ENCODE measurements at regions not wholly inside any gene's neighbourhood (a gene's known extent, or its start where the extent isn't known, plus 50 kb on each side); places are given as distances from the start of the nearest gene placed in this dataset.

DNA sequence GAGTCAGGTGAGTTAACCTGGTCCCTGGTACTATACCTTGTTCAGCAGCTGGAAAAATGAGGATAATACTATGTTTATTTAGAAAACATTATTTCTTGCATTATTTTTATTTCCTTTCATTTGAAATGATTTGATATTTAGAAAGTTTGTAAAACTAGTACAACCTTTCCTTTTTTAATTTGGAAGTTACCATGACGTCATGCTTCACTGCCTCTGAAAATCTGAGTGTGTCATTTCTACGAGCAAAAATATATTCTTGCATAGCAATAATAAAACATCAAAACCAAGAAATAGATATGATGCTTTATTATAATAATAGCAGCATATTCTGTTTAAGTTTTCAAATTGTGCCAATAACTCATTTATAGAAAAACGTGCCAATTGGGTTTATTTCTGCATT lies 1445.0 kb upstream of the RAG2 start:
- H3K4me3 ChIP-seq (ENCODE audit: low read depth, low read length) = no peak overlapping the region
- H3K36me3 ChIP-seq (ENCODE audit: control insufficient read depth, insufficient read depth, low read length) = no peaks in the 10 kb centered on the region
- H2AFZ ChIP-seq = no peak overlapping the region
- no peaks in the 10 kb centered on the region for H3K9me3 ChIP-seq (ENCODE audit: control insufficient read depth, low read length)
- H3K4me1 ChIP-seq = no peaks in the 10 kb centered on the region
- no peaks in the 10 kb centered on the region for H3K79me2 ChIP-seq
- no peak overlapping the region for H3K9ac ChIP-seq
- no peak overlapping the region for H3K4me2 ChIP-seq (ENCODE audit: low read length)
- no peak for TF ChIP-seq CTCF (IDR thresholded peaks at IDR 0.05)
- no peak overlapping the region for H3K27ac ChIP-seq
- H3K27me3 ChIP-seq (ENCODE audit: control insufficient read depth, insufficient read depth, low read length) = no peaks in the 10 kb centered on the region

DNA sequence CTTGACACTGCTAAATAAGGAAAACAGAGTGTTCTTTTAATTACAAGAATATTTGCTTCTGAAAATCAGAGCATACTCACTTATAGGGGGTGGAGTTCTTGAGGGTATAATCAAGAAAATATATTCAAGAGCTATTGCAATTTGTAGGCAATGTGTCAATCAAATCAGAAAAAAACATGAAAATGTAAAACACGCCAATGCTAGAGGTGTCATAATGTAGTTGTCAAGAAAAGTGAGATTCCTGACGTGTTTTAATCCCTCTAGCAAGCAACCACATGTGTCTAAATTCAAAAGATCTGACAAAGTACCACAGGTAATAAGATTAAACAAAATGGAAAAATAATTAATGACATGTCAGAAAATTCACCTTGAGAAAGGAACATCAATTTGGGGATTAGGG lies 1440.7 kb upstream of the RAG2 start:
- Histone ChIP-seq H3K27ac (no peak overlapping the region), H2AFZ (no peak overlapping the region), H3K4me3 (ENCODE audit: low read depth, low read length) (no peak overlapping the region), H3K4me1 (no peaks in the 10 kb centered on the region), H3K27me3 (ENCODE audit: control insufficient read depth, insufficient read depth, low read length) (no peaks in the 10 kb centered on the region), H3K79me2 (no peaks in the 10 kb centered on the region), H3K9ac (no peak overlapping the region), H3K36me3 (ENCODE audit: control insufficient read depth, insufficient read depth, low read length) (no peaks in the 10 kb centered on the region), H3K9me3 (ENCODE audit: control insufficient read depth, low read length) (no peaks in the 10 kb centered on the region), H3K4me2 (ENCODE audit: low read length) (no peak overlapping the region)
- no peak for TF ChIP-seq CTCF (IDR thresholded peaks at IDR 0.05)

DNA sequence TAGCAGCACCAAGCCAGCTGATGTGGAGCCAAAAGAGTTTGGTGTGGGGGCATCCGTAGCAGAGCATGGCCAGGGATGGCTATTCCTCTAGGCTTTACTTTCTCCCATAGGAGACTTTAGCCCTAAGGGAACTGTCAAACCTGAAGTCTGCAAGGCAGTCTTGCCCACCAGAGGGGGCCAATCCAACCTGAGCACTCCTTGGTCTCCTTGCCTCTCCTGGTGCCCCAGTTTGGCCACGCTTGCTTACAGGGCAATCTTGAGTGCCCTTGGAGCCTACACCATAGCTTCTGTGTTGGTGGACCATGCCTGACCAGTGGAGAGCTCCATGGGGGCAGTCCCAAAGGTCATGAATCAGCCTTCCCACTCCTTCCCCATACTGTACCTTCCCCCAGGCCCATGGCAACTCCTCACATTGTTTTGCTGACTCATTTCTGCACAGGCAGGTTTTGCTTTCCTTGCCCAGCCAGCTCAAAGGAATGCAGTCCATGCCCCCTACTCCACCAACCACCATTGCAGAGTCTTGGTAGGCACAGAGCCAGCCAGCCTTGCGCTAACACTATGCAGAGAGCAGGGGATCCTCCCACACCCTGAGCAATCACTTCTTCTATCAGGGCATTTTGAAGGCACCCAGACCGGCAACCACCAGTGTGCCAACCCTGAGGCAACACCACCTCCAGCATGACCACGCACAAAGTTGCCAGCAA lies 1421.2 kb upstream of the RAG2 start:
- H2AFZ ChIP-seq = no peak overlapping the region
- no peaks in the 10 kb centered on the region for H3K36me3 ChIP-seq (ENCODE audit: control insufficient read depth, insufficient read depth, low read length)
- no peak for TF ChIP-seq CTCF (IDR thresholded peaks at IDR 0.05)
- H3K4me3 ChIP-seq (ENCODE audit: low read depth, low read length) = no peak overlapping the region
- H3K9ac ChIP-seq = no peak overlapping the region
- no peak overlapping the region for H3K4me2 ChIP-seq (ENCODE audit: low read length)
- no peak overlapping the region for H3K27ac ChIP-seq
- H3K79me2 ChIP-seq = no peaks in the 10 kb centered on the region
- no peaks in the 10 kb centered on the region for H3K27me3 ChIP-seq (ENCODE audit: control insufficient read depth, insufficient read depth, low read length)
- no peaks in the 10 kb centered on the region for H3K4me1 ChIP-seq
- H3K9me3 ChIP-seq (ENCODE audit: control insufficient read depth, low read length) = no peaks in the 10 kb centered on the region

GRCh38 chr11:38014405-38014804 lies 1416.4 kb upstream of the RAG2 start:
- Histone ChIP-seq H3K36me3 (ENCODE audit: control insufficient read depth, insufficient read depth, low read length) (no peaks in the 10 kb centered on the region), H3K4me3 (ENCODE audit: low read depth, low read length) (no peak overlapping the region), H3K4me1 (no peaks in the 10 kb centered on the region), H3K27me3 (ENCODE audit: control insufficient read depth, insufficient read depth, low read length) (no peaks in the 10 kb centered on the region), H3K27ac (no peak overlapping the region), H3K4me2 (ENCODE audit: low read length) (no peak overlapping the region), H3K9ac (no peak overlapping the region), H3K79me2 (no peaks in the 10 kb centered on the region), H3K9me3 (ENCODE audit: control insufficient read depth, low read length) (no peaks in the 10 kb centered on the region), H2AFZ (no peak overlapping the region)
- no peak for TF ChIP-seq CTCF (IDR thresholded peaks at IDR 0.05)

- Histone ChIP-seq H3K4me1 (no peaks in the 10 kb centered on the region), H3K27ac (no peak overlapping the region), H3K4me2 (ENCODE audit: low read length) (no peak overlapping the region)
These were observed 1415.1 kb upstream of the RAG2 start for GRCh38 chr11:38013157-38013556.

More at GRCh38 chr11:38013157-38013556, 1415.1 kb upstream of the RAG2 start:
- Histone ChIP-seq H3K27me3 (ENCODE audit: control insufficient read depth, insufficient read depth, low read length) (no peaks in the 10 kb centered on the region), H3K9ac (no peak overlapping the region), H3K4me3 (ENCODE audit: low read depth, low read length) (no peak overlapping the region), H3K79me2 (no peaks in the 10 kb centered on the region), H2AFZ (no peak overlapping the region), H3K9me3 (ENCODE audit: control insufficient read depth, low read length) (no peaks in the 10 kb centered on the region), H3K36me3 (ENCODE audit: control insufficient read depth, insufficient read depth, low read length) (no peaks in the 10 kb centered on the region)
- no peak for TF ChIP-seq CTCF (IDR thresholded peaks at IDR 0.05)
